Bronchial epithelial cell (primary cell): ENCODE measurements at regions not wholly inside any gene's neighbourhood (a gene's known extent, or its start where the extent isn't known, plus 50 kb on each side); places are given as distances from the start of the nearest gene placed in this dataset.
A peak's percentile ranks its signal among the peaks of the same experiment; 100 is the strongest.
"Not testable (repeated sequence)": the region's sequence is repeated elsewhere in the genome, so short reads cannot be mapped to it uniquely, and the experiment has no call there.

Experiments
- DNase-seq: peaks from one replicate; pipeline ENCODE4 v3.0.0-alpha.2; 2010; ENCODE audit warnings: low read depth
- FAIRE-seq: peaks from 2 replicates; lab custom pipeline; 2011; peaks lifted over from hg19 to GRCh38; lab: Jason Lieb, UNC
- H3K27me3 ChIP-seq: 2 replicates; pipeline ENCODE4 v1.5.1; 2011; ENCODE audit warnings: low read length; ENCODE audit not compliant: control insufficient read depth, insufficient read depth
- H3K36me3 ChIP-seq: 2 replicates; pipeline ENCODE4 v1.5.1; 2011; ENCODE audit warnings: low read length; ENCODE audit not compliant: control insufficient read depth, insufficient read depth
- H3K4me3 ChIP-seq: 2 replicates; pipeline ENCODE4 v1.5.1; 2011; ENCODE audit warnings: mild to moderate bottlenecking, low read depth, low read length, control low read depth
- TF ChIP-seq, protein P1 (sequence below): IDR thresholded peaks from 2 replicates; pipeline ENCODE4 v1.5.1; 2011; ENCODE audit warnings: mild to moderate bottlenecking, moderate library complexity, low read length, control low read depth, inconsistent platforms; ENCODE audit not compliant: insufficient read depth, severe bottlenecking

- Histone ChIP-seq H3K27me3 (no peaks in the 10 kb centered on the region), H3K4me3 (no peak overlapping the region), H3K36me3 (no peaks in the 10 kb centered on the region)
- TF ChIP-seq, protein P1, sequence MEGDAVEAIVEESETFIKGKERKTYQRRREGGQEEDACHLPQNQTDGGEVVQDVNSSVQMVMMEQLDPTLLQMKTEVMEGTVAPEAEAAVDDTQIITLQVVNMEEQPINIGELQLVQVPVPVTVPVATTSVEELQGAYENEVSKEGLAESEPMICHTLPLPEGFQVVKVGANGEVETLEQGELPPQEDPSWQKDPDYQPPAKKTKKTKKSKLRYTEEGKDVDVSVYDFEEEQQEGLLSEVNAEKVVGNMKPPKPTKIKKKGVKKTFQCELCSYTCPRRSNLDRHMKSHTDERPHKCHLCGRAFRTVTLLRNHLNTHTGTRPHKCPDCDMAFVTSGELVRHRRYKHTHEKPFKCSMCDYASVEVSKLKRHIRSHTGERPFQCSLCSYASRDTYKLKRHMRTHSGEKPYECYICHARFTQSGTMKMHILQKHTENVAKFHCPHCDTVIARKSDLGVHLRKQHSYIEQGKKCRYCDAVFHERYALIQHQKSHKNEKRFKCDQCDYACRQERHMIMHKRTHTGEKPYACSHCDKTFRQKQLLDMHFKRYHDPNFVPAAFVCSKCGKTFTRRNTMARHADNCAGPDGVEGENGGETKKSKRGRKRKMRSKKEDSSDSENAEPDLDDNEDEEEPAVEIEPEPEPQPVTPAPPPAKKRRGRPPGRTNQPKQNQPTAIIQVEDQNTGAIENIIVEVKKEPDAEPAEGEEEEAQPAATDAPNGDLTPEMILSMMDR, result no peak
- DNase-seq (no peak), FAIRE-seq (no peak)
These were observed 503.9 kb downstream of the PID1 start for GRCh38 chr2:228767196-228767595.

GRCh38 chr2:228763379-228763981, 507.6 kb downstream of the PID1 start:
- FAIRE-seq, result no peak
- TF ChIP-seq, protein P1, result no peak
- no peaks in the 10 kb centered on the region for H3K36me3 ChIP-seq
- H3K27me3 ChIP-seq, result no peaks in the 10 kb centered on the region
- DNase-seq, result no peak
- no peak overlapping the region for H3K4me3 ChIP-seq

GRCh38 chr2:228762565-228762964, 508.5 kb downstream of the PID1 start:
- Histone ChIP-seq H3K4me3 (no peak overlapping the region), H3K27me3 (no peaks in the 10 kb centered on the region), H3K36me3 (no peaks in the 10 kb centered on the region)
- TF ChIP-seq, protein P1, result no peak
- no peak for DNase-seq
- no peak for FAIRE-seq

DNA sequence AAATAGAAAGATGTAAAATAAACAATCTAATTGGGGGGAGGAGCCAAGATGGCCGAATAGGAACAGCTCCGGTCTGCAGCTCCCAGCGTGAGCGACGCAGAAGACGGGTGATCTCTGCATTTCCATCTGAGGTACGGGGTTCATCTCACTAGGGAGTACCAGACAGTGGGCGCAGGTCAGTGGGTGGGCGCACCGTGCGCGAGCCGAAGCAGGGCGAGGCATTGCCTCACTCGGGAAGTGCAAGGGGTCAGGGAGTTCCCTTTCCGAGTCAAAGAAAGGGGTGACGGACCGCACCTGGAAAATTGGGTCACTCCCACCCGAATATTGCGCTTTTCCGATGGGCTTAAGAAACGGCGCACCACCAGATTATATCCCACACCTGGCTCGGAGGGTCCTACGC, 515.4 kb downstream of the PID1 start:
- not testable (repeated sequence) for H3K4me3 ChIP-seq, H3K36me3 ChIP-seq, H3K27me3 ChIP-seq, DNase-seq, FAIRE-seq

- Histone ChIP-seq H3K36me3 (no peaks in the 10 kb centered on the region), H3K27me3 (no peaks in the 10 kb centered on the region), H3K4me3 (no peak overlapping the region)
- DNase-seq (peak; percentile 12), FAIRE-seq (no peak)
- TF ChIP-seq, protein P1, result no peak
These were observed 523.6 kb downstream of the PID1 start for GRCh38 chr2:228747483-228747882.

DNA sequence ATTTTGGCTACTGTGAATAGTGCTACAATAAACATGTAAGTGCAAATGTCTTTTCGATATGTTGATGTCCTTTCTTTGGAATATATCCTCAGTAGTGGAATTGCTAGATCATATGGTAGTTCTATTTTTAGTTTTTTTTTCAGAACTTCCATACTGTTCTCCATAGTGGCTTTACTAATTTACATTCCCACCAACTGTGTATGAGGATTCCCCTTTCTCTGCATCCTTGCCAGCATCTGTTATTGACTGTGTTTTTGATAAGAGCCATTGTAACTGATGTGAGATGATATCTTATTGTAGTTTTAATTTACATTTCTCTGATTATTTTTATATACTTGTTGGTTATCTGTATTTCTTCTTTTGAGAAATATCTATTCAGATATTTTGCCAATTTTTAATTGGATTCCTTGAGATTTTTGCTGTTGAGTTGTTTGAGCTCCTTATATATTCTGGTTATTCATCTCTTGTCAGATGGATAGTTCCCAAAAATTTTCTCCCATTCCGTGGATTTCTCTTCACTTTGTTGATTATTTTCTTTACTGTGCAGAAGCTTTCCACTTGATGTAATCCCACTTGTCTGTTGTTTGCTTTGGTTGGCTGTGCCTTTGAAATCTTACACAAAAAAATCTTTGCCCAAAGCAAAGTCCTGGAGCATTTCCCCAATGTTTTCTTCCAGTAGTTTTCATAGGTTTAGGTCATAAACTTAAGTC, 532.3 kb downstream of the PID1 start:
- Histone ChIP-seq H3K27me3 (no peaks in the 10 kb centered on the region), H3K4me3 (no peak overlapping the region), H3K36me3 (no peaks in the 10 kb centered on the region)
- TF ChIP-seq, protein P1, result no peak
- DNase-seq, result no peak
- no peak for FAIRE-seq
